ENCODE measurements at regions not wholly inside any gene's neighbourhood (a gene's known extent, or its start where the extent isn't known, plus 50 kb on each side); places are given as distances from the start of the nearest gene placed in this dataset.

- no peak for TF ChIP-seq ZNF462 (CRISPR knock-in tag; IDR thresholded peaks at IDR 0.05)
- no peak for TF ChIP-seq EZH2 (IDR thresholded peaks at IDR 0.05; ENCODE audit: low read depth, unreplicated experiment)
- TF ChIP-seq POLR2AphosphoS5 (IDR thresholded peaks at IDR 0.05; ENCODE audit: low read depth): no peak
- TF ChIP-seq ZNF331 (CRISPR knock-in tag; IDR thresholded peaks at IDR 0.05; ENCODE audit: low read depth): no peak
- TF ChIP-seq EZH2phosphoT487 (IDR thresholded peaks at IDR 0.05; ENCODE audit: unreplicated experiment): no peak
Observed at GRCh38 chr10:75304741-75305390, 69.1 kb upstream of the COMTD1 start (continued).

DNA sequence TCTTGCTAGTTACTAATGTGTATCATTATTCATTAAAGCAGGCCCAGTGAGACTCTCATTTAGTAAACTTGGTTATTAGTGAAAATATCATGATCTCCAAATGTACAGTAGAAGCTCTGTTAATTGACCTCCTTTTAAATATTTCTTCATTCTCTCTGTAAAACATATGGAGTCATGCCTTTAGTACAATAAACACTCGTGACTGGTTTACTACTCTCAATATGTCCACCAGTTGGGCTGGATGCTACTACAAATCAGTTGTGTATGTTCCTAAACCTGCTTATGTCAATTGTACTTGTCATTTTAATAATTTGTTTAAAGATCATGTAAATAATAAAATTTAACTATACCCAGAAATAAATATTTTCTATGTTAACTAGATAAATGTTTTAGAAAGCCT lies 68.6 kb upstream of the COMTD1 start:
- Histone ChIP-seq H3K4me2 (no peak overlapping the region), H4K20me1 (replicated peaks; ENCODE audit: insufficient read depth) (no peaks in the 10 kb centered on the region), H3K27ac (ENCODE audit: low read depth) (no peak overlapping the region), H3F3A (replicated peaks; ENCODE audit: low read depth) (no peaks in the 10 kb centered on the region), H2AFZ (no peak overlapping the region), H3K4me3 (no peak overlapping the region), H3K79me2 (replicated peaks; ENCODE audit: insufficient read depth) (no peaks in the 10 kb centered on the region), H3K9me2 (ENCODE audit: insufficient read depth) (peaks cover 11% of the 10 kb centered on the region; the same call in 1 of the 2 replicates), H3K36me3 (ENCODE audit: insufficient read depth) (peaks cover 5% of the 10 kb centered on the region; the same call in 1 of the 2 replicates), H3K4me1 (ENCODE audit: insufficient read depth) (no peaks in the 10 kb centered on the region), H3K27me3 (ENCODE audit: insufficient read depth) (no peaks in the 10 kb centered on the region)
- peaks cover 3% of the 10 kb centered on the region for H3K27me3 Mint-ChIP-seq (ENCODE audit: insufficient read depth, low read depth, poor library complexity)
- H3K4me1 Mint-ChIP-seq: peaks cover 4% of the 10 kb centered on the region; the same call in 2 of the 3 replicates
- no peak for ATAC-seq
- no peak overlapping the region for H3K27ac Mint-ChIP-seq
- H3K4me3 Mint-ChIP-seq: no peak overlapping the region
- H3K9me3 Mint-ChIP-seq: peaks cover 48% of the 10 kb centered on the region
- TF ChIP-seq POLR2AphosphoS5 (IDR thresholded peaks at IDR 0.05; ENCODE audit: low read depth): no peak
- no peak for TF ChIP-seq ZNF114 (CRISPR knock-in tag; IDR thresholded peaks at IDR 0.05)
- TF ChIP-seq CREB1 (CRISPR knock-in tag; IDR thresholded peaks at IDR 0.05; ENCODE audit: low read depth): no peak
- TF ChIP-seq NANOG (IDR thresholded peaks at IDR 0.05; ENCODE audit: borderline replicate concordance): no peak
- TF ChIP-seq ZNF331 (CRISPR knock-in tag; IDR thresholded peaks at IDR 0.05; ENCODE audit: low read depth): no peak
- TF ChIP-seq, protein P1, sequence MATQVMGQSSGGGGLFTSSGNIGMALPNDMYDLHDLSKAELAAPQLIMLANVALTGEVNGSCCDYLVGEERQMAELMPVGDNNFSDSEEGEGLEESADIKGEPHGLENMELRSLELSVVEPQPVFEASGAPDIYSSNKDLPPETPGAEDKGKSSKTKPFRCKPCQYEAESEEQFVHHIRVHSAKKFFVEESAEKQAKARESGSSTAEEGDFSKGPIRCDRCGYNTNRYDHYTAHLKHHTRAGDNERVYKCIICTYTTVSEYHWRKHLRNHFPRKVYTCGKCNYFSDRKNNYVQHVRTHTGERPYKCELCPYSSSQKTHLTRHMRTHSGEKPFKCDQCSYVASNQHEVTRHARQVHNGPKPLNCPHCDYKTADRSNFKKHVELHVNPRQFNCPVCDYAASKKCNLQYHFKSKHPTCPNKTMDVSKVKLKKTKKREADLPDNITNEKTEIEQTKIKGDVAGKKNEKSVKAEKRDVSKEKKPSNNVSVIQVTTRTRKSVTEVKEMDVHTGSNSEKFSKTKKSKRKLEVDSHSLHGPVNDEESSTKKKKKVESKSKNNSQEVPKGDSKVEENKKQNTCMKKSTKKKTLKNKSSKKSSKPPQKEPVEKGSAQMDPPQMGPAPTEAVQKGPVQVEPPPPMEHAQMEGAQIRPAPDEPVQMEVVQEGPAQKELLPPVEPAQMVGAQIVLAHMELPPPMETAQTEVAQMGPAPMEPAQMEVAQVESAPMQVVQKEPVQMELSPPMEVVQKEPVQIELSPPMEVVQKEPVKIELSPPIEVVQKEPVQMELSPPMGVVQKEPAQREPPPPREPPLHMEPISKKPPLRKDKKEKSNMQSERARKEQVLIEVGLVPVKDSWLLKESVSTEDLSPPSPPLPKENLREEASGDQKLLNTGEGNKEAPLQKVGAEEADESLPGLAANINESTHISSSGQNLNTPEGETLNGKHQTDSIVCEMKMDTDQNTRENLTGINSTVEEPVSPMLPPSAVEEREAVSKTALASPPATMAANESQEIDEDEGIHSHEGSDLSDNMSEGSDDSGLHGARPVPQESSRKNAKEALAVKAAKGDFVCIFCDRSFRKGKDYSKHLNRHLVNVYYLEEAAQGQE (IDR thresholded peaks at IDR 0.05; ENCODE audit: unreplicated experiment): no peak
- no peak for TF ChIP-seq JUNB (IDR thresholded peaks at IDR 0.05; ENCODE audit: unreplicated experiment)
- peaks cover 22% of the 10 kb centered on the region; the same call in 2 of the 3 replicates for H3K36me3 Mint-ChIP-seq (ENCODE audit: low read depth)
- no peak for DNase-seq (ENCODE audit: low spot score)
